HEK293T (cell line): ENCODE measurements at regions not wholly inside any gene's neighbourhood (a gene's known extent, or its start where the extent isn't known, plus 50 kb on each side); places are given as distances from the start of the nearest gene placed in this dataset.

ENCODE experiments used
- ELF4 ChIP-seq: fragments of 450-650 bp; IDR thresholded peaks from 2 replicates; pipeline ENCODE4 v1.6.1; 2017; ENCODE audit warnings: antibody characterized with exemption
- ZNF384 ChIP-seq: fragments of 450-650 bp; IDR thresholded peaks from 2 replicates; pipeline ENCODE4 v1.6.1; 2016

- no peak for TF ChIP-seq ZNF384
- TF ChIP-seq ELF4 = no peak
These were observed 377.9 kb upstream of the ITGA1 start for GRCh38 chr5:52409835-52410234.
